Right lobe of liver (tissue), 6 donors: ENCODE measurements at regions not wholly inside any gene's neighbourhood (a gene's known extent, or its start where the extent isn't known, plus 50 kb on each side); places are given as distances from the start of the nearest gene placed in this dataset.

ENCODE experiments used
- ATAC-seq, 4 donors: fragments of 200-7000 bp; cut with Tn5 transposase; one replicate each; pipeline ENCODE4 v1.9.1; 2020; ENCODE audit warnings: mild to moderate bottlenecking in 4 of 4, moderate library complexity in 4 of 4
- DNase-seq, 3 donors: peaks; one replicate each; pipeline ENCODE4 v3.0.0-alpha.2; 2020
- H3K27ac ChIP-seq, 3 donors: fragments of 200-600 bp; one replicate each; pipeline ENCODE4 v1.8.0; 2022
- H3K27me3 ChIP-seq, 2 donors: fragments of 200-600 bp; one replicate each; pipeline ENCODE4 v1.8.0; 2022
- H3K36me3 ChIP-seq, 4 donors: fragments of 200-600 bp; sonication (generic) in 1 of 4; one replicate each; pipeline versions ENCODE4 v1.5.1 to v1.8.0; 2017 to 2022; ENCODE audit warnings: control low read depth in 1 of 4
- H3K4me1 ChIP-seq, 4 donors: fragments of 200-600 bp; sonication (generic) in 1 of 4; one replicate each; pipeline versions ENCODE4 v1.5.1 to v1.8.0; 2017 to 2022; ENCODE audit warnings: control low read depth in 1 of 4
- H3K4me3 ChIP-seq, 3 donors: fragments of 200-600 bp; one replicate each; pipeline ENCODE4 v1.8.0; 2022
- H3K9me3 ChIP-seq, 4 donors: fragments of 200-600 bp; sonication (generic) in 1 of 4; one replicate each; pipeline versions ENCODE4 v1.5.1 to v1.8.0; 2017 to 2022; ENCODE audit warnings: control low read depth in 1 of 4
- POLR2A ChIP-seq: fragments of 450-650 bp; IDR thresholded peaks from one replicate; pipeline ENCODE4 v1.6.1; 2017; ENCODE audit warnings: antibody characterized with exemption, mild to moderate bottlenecking
- WGBS: methylation state at CpG from one replicate; pipeline ENCODE4 v1.1.6; 2018; ENCODE audit warnings: low coverage, low lambda C conversion rate; ENCODE audit not compliant: insufficient coverage; ENCODE audit errors: missing lambda C conversion rate; 5-methylcytosine and 5-hydroxymethylcytosine counted together
- intact Hi-C, 2 donors: fragments of 100-400 bp; cut with DNase I; formaldehyde crosslinking; loops; one replicate each; pipeline versions ENCODE4 v1.11.2 to v1.14.1; 2022
- TF ChIP-seq, protein P1 (sequence below), 4 donors: fragments of 200-600 bp in 3 of 4; fragments of 450-650 bp in 1 of 4; IDR thresholded peaks; one replicate each; pipeline versions ENCODE4 v1.5.1 to v1.8.0; 2016 to 2022; ENCODE audit warnings: antibody characterized with exemption in 4 of 4, mild to moderate bottlenecking in 2 of 4
- donor health status: DM: no; HTN: yes; CAD: no.
- donor health status: DM: no; HTN: no; CAD: no.
- donor health status: DM: no; HTN: no; CAD: no.
- donor health status: DM: no; HTN: yes; CAD: no.
- donor health status: DM: no; HTN: yes; CAD: no.

DNA sequence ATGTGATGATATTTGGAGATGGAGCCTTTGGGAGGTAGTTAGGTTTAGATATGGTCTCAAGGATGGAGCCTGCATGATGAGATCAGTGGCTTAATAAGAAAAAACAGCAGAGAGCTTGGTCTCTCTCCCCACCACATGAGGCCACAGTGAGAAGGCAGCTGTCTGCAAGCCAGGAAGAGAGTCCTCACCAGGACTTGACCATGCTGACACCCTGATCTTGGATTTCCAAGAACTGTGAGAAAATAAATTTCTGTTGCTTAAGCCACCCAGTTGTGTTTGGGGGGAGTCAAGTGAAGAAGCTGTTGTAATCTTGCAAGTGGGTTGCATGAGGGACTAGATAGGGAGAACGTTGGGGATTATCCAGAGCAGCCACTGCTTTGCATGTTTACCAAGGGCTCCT is 62.3 kb upstream of the TNFAIP8L3 start:
- no peaks in the 10 kb centered on the region for H3K4me1 ChIP-seq
- no peaks in the 10 kb centered on the region for H3K9me3 ChIP-seq
- no peaks in the 10 kb centered on the region for H3K36me3 ChIP-seq
- H3K27ac ChIP-seq = no peak overlapping the region
- H3K27me3 ChIP-seq = no peaks in the 10 kb centered on the region
- intact Hi-C loops = loop anchor here in 1 of 2 donors (5.0 kb wide), 1 partner anchor 225 kb away; no protein-coding TSS in a partner anchor
- ATAC-seq (no peak), DNase-seq (no peak)
- no CpG with 5 or more reads among the region's 1 CpG for WGBS
- TF ChIP-seq, protein P1, sequence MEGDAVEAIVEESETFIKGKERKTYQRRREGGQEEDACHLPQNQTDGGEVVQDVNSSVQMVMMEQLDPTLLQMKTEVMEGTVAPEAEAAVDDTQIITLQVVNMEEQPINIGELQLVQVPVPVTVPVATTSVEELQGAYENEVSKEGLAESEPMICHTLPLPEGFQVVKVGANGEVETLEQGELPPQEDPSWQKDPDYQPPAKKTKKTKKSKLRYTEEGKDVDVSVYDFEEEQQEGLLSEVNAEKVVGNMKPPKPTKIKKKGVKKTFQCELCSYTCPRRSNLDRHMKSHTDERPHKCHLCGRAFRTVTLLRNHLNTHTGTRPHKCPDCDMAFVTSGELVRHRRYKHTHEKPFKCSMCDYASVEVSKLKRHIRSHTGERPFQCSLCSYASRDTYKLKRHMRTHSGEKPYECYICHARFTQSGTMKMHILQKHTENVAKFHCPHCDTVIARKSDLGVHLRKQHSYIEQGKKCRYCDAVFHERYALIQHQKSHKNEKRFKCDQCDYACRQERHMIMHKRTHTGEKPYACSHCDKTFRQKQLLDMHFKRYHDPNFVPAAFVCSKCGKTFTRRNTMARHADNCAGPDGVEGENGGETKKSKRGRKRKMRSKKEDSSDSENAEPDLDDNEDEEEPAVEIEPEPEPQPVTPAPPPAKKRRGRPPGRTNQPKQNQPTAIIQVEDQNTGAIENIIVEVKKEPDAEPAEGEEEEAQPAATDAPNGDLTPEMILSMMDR (IDR thresholded peaks at IDR 0.05) = no peak
- TF ChIP-seq POLR2A = no peak
- H3K4me3 ChIP-seq = no peak overlapping the region

DNA sequence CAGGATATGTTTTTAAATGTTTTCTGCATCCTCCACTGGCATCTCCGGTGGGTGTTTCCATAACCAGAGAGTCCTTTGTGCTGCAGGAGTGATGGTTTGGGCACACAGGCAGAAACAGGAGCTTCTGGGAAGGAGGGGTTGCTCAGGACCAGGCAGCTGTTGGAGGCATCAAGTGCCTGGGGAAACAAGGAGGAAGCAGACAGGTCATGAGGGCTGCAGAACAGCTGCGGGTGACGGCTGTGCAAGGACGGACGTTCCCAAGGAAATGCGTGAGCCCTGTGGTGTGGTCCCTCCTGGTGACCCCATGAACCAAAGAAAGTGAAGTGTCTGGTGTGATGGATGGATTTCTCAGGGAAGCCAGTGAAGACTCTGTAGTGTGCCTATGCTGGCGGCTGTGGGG is 61.2 kb upstream of the TNFAIP8L3 start:
- H3K36me3 ChIP-seq = no peaks in the 10 kb centered on the region
- no peak for DNase-seq
- no peaks in the 10 kb centered on the region for H3K9me3 ChIP-seq
- no peaks in the 10 kb centered on the region for H3K27me3 ChIP-seq
- ATAC-seq = no peak
- H3K4me1 ChIP-seq = no peaks in the 10 kb centered on the region
- WGBS = 61% methylated on average over 6 of the region's 7 CpGs
- intact Hi-C loops = loop anchor here in 1 of 2 donors (5.0 kb wide), 1 partner anchor 226 kb away; no protein-coding TSS in a partner anchor
- no peak overlapping the region for H3K4me3 ChIP-seq
- no peak overlapping the region for H3K27ac ChIP-seq
- no peak for TF ChIP-seq POLR2A
- TF ChIP-seq, protein P1 (IDR thresholded peaks at IDR 0.05) = no peak

DNA sequence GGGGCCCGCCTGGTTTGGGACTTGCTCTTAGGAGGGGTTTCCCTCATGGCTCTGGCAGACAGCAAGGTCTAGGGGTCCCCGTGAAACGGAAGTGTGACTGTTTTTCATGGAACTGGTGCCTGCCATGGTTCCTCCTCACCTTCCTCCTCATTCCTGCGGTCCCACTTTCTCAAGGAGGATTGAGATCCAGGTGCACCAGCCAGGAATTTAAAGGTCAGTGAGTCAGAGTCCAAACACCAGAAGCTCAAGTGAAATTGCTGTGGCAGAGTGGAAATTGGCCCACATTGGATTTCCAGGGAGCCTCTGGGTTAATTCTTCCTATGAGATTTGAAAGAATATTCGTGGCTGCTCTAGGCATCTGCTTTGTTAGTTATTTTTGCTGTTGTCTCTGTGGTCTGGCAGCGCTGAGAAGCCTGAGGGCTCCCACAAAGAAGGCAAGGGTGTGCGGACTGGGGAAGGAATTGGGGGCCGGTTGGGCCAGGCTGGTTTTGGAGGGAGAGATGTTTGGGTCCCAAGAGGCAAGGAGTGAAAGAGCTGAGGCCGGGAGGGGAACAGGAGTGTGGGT is 60.4 kb upstream of the TNFAIP8L3 start:
- Histone ChIP-seq H3K36me3 (no peaks in the 10 kb centered on the region), H3K4me3 (no peak overlapping the region), H3K27me3 (no peaks in the 10 kb centered on the region), H3K27ac (no peak overlapping the region), H3K4me1 (no peaks in the 10 kb centered on the region), H3K9me3 (no peaks in the 10 kb centered on the region)
- 66% methylated on average over 8 of the region's 9 CpGs for WGBS
- ATAC-seq (no peak), DNase-seq (no peak)
- TF ChIP-seq, protein P1 (IDR thresholded peaks at IDR 0.05) = no peak
- TF ChIP-seq POLR2A = no peak
- intact Hi-C loops = loop anchor here in 1 of 2 donors (5.0 kb wide), 1 partner anchor 227 kb away; no protein-coding TSS in a partner anchor
